ENCODE measurements at regions not wholly inside any gene's neighbourhood (a gene's known extent, or its start where the extent isn't known, plus 50 kb on each side); places are given as distances from the start of the nearest gene placed in this dataset.
"Not testable (repeated sequence)": the region's sequence is repeated elsewhere in the genome, so short reads cannot be mapped to it uniquely, and the experiment has no call there.

- no peaks in the 10 kb centered on the region for H3K27me3 Mint-ChIP-seq
- TF ChIP-seq CTCF (conservative IDR thresholded peaks at IDR 0.05) = no peak
- DNase-seq (ENCODE audit: extremely low spot score, unreplicated experiment) = no peak
- H3K9me3 Mint-ChIP-seq = peaks cover 5% of the 10 kb centered on the region
- H3K4me1 Mint-ChIP-seq (ENCODE audit: unreplicated experiment) = no peaks in the 10 kb centered on the region
- no peak overlapping the region for H3K27ac Mint-ChIP-seq
- H3K36me3 Mint-ChIP-seq = no peaks in the 10 kb centered on the region
- H3K4me3 Mint-ChIP-seq = no peak overlapping the region
Observed at GRCh38 chr13:90331974-90332373, 1015.5 kb upstream of the MIR17HG start.

GRCh38 chr13:90336507-90336906 is 1011.0 kb upstream of the MIR17HG start:
- Mint-ChIP-seq H3K27ac (no peak overlapping the region), H3K4me1 (ENCODE audit: unreplicated experiment) (no peaks in the 10 kb centered on the region), H3K27me3 (no peaks in the 10 kb centered on the region), H3K36me3 (no peaks in the 10 kb centered on the region), H3K9me3 (peaks cover 12% of the 10 kb centered on the region), H3K4me3 (no peak overlapping the region)
- no peak for DNase-seq (ENCODE audit: extremely low spot score, unreplicated experiment)
- no peak for TF ChIP-seq CTCF (conservative IDR thresholded peaks at IDR 0.05)

- not testable (repeated sequence) for H3K36me3 Mint-ChIP-seq; H3K27ac Mint-ChIP-seq; H3K4me1 Mint-ChIP-seq (ENCODE audit: unreplicated experiment); H3K4me3 Mint-ChIP-seq; DNase-seq (ENCODE audit: extremely low spot score, unreplicated experiment); H3K27me3 Mint-ChIP-seq
- H3K9me3 Mint-ChIP-seq = peaks cover 11% of the 10 kb centered on the region
Observed at GRCh38 chr13:90341348-90341747, 1006.1 kb upstream of the MIR17HG start.

GRCh38 chr13:90348477-90349136 is 998.9 kb upstream of the MIR17HG start:
- not testable (repeated sequence) for H3K36me3 Mint-ChIP-seq; H3K4me1 Mint-ChIP-seq (ENCODE audit: unreplicated experiment); H3K27me3 Mint-ChIP-seq; H3K4me3 Mint-ChIP-seq; DNase-seq (ENCODE audit: extremely low spot score, unreplicated experiment); H3K27ac Mint-ChIP-seq; H3K9me3 Mint-ChIP-seq

GRCh38 chr13:90352763-90353162 is 994.7 kb upstream of the MIR17HG start:
- TF ChIP-seq CTCF (conservative IDR thresholded peaks at IDR 0.05) = peak; percentile 34
- Mint-ChIP-seq H3K4me1 (ENCODE audit: unreplicated experiment) (no peaks in the 10 kb centered on the region), H3K9me3 (no peaks in the 10 kb centered on the region), H3K27me3 (no peaks in the 10 kb centered on the region), H3K36me3 (no peaks in the 10 kb centered on the region), H3K4me3 (no peak overlapping the region), H3K27ac (no peak overlapping the region)
- no peak for DNase-seq (ENCODE audit: extremely low spot score, unreplicated experiment)

GRCh38 chr13:90355162-90355751 is 992.2 kb upstream of the MIR17HG start:
- no peak overlapping the region for H3K27ac Mint-ChIP-seq
- no peak for DNase-seq (ENCODE audit: extremely low spot score, unreplicated experiment)
- no peaks in the 10 kb centered on the region for H3K36me3 Mint-ChIP-seq
- H3K4me1 Mint-ChIP-seq (ENCODE audit: unreplicated experiment) = no peaks in the 10 kb centered on the region
- peaks cover 5% of the 10 kb centered on the region for H3K9me3 Mint-ChIP-seq
- no peak overlapping the region for H3K4me3 Mint-ChIP-seq
- H3K27me3 Mint-ChIP-seq = no peaks in the 10 kb centered on the region
- TF ChIP-seq CTCF (conservative IDR thresholded peaks at IDR 0.05) = no peak

Measured in type B pancreatic cell (in vitro differentiated cells).